Fibroblast of lung (primary cell): ENCODE measurements at regions not wholly inside any gene's neighbourhood (a gene's known extent, or its start where the extent isn't known, plus 50 kb on each side); places are given as distances from the start of the nearest gene placed in this dataset.

ENCODE experiments used
- CTCF ChIP-seq, 2 donors: IDR thresholded peaks in 1 of 2; conservative IDR thresholded peaks in 1 of 2; 1 replicate in 1 of 2; 2 replicates in 1 of 2; pipeline ENCODE4 v1.5.1; 2011 to 2012; ENCODE audit warnings: low read length in 2 of 2, control low read depth in 1 of 2, inconsistent platforms in 1 of 2, low read depth in 1 of 2, mild to moderate bottlenecking in 1 of 2
- EZH2 ChIP-seq: IDR thresholded peaks from 2 replicates; pipeline ENCODE4 v1.5.1; 2012; ENCODE audit warnings: low read length, control low read depth, mild to moderate bottlenecking; ENCODE audit errors: missing control alignments

GRCh38 chr5:67416986-67417385, 220.4 kb upstream of the CD180 start:
- no peak for TF ChIP-seq CTCF (conservative IDR thresholded peaks at IDR 0.05 in 1 of 2, IDR thresholded peaks at IDR 0.05 in 1 of 2; ENCODE audit: low read depth in 1 of 2, low read length in 2 of 2)
- no peak for TF ChIP-seq EZH2
